A549 (cell line): ENCODE measurements at regions not wholly inside any gene's neighbourhood (a gene's known extent, or its start where the extent isn't known, plus 50 kb on each side); places are given as distances from the start of the nearest gene placed in this dataset.

Source experiments
- ATAC-seq, 2 experiments: fragments of 200-7000 bp in 1 of 2; fragments of >200 bp in 1 of 2; cut with Nextera tagmentation in 1 of 2; cut with Tn5 transposase in 1 of 2; 3 replicates each; pipeline versions ENCODE4 v1.8.0 to v1.9.1; 2018 to 2020; ENCODE audit warnings: mild to moderate bottlenecking in 1 of 2, moderate library complexity in 1 of 2
- CTCF ChIA-PET: fragments of 300-600 bp; sonication (Branson Sonifier 250); formaldehyde crosslinking; extraction: SDS; loops from one replicate; lab custom pipeline; 2021; ENCODE audit warnings: antibody characterized with exemption, inconsistent platforms; lab: Yijun Ruan, JAX
- POLR2A ChIA-PET: fragments of 350-600 bp; formaldehyde crosslinking; extraction: SDS; loops from one replicate; lab custom pipeline; 2021; ENCODE audit warnings: antibody characterized with exemption, inconsistent platforms; lab: Yijun Ruan, JAX
- DNase-seq, 2 experiments: peaks; one replicate each; pipeline versions ENCODE4 v3.0.0 to v3.0.0-alpha.2; 2011 to 2016; ENCODE audit warnings: low read depth in 1 of 2, low spot score in 1 of 2
- FAIRE-seq: peaks from 2 replicates; lab custom pipeline; 2011; peaks lifted over from hg19 to GRCh38; lab: Jason Lieb, UNC
- H3K27ac ChIP-seq, 2 experiments: fragments of >200 bp; sonication (Bioruptor Twin); formaldehyde crosslinking; 3 replicates each; pipeline ENCODE4 v1.5.1; 2016 to 2017
- H3K4me1 ChIP-seq: fragments of >200 bp; sonication (Bioruptor Twin); formaldehyde crosslinking; 3 replicates; pipeline ENCODE4 v1.6.1; 2016
- H3K4me2 ChIP-seq: fragments of >200 bp; sonication (Bioruptor Twin); formaldehyde crosslinking; 3 replicates; pipeline ENCODE4 v1.6.1; 2016
- H3K4me3 ChIP-seq: fragments of >200 bp; sonication (Bioruptor Twin); formaldehyde crosslinking; 3 replicates; pipeline ENCODE4 v1.5.1; 2016
- H3K9me3 ChIP-seq: fragments of >200 bp; sonication (Bioruptor Twin); formaldehyde crosslinking; 3 replicates; pipeline ENCODE4 v1.6.1; 2016
- CEBPB ChIP-seq, 2 experiments: fragments of >200 bp in 1 of 2; sonication (Bioruptor Twin) in 1 of 2; formaldehyde crosslinking in 1 of 2; IDR thresholded peaks; 2 replicates each; pipeline ENCODE4 v1.6.1; 2012 to 2016
- EHF ChIP-seq: fragments of 250-450 bp; sonication (Bioruptor Pico); IDR thresholded peaks from 2 replicates; pipeline ENCODE4 v1.5.0; 2020; ENCODE audit warnings: mild to moderate bottlenecking
- EP300 ChIP-seq, 2 experiments: fragments of >200 bp; sonication (Bioruptor Twin); formaldehyde crosslinking; IDR thresholded peaks; 2 replicates in 1 of 2; 3 replicates in 1 of 2; pipeline ENCODE4 v1.6.1; 2016 to 2017
- ESRRA ChIP-seq: fragments of 150-350 bp; IDR thresholded peaks from 2 replicates; pipeline ENCODE4 v1.6.1; 2014; ENCODE audit warnings: mild to moderate bottlenecking, low read length, borderline replicate concordance
- FOXS1 ChIP-seq: fragments of 250-450 bp; sonication (Bioruptor Pico); IDR thresholded peaks from 2 replicates; pipeline ENCODE4 v1.5.0; 2020; ENCODE audit warnings: mild to moderate bottlenecking, moderate library complexity
- GATA3 ChIP-seq: IDR thresholded peaks from 2 replicates; pipeline ENCODE4 v1.6.1; 2012; ENCODE audit warnings: borderline replicate concordance
- HEYL ChIP-seq: fragments of 250-450 bp; sonication (Bioruptor Pico); IDR thresholded peaks from 2 replicates; pipeline ENCODE4 v1.8.0; 2021; ENCODE audit warnings: mild to moderate bottlenecking, moderate library complexity
- HOXA7 ChIP-seq: fragments of 250-450 bp; sonication (Bioruptor Pico); IDR thresholded peaks from 2 replicates; pipeline ENCODE4 v1.5.0; 2020; ENCODE audit warnings: mild to moderate bottlenecking, moderate library complexity
- JUN ChIP-seq, 2 experiments: fragments of >200 bp; sonication (Bioruptor Twin); formaldehyde crosslinking; IDR thresholded peaks; 2 replicates in 1 of 2; 3 replicates in 1 of 2; pipeline ENCODE4 v1.6.1; 2016 to 2017
- KDM5A ChIP-seq: fragments of 200-600 bp; sonication (generic); IDR thresholded peaks from 2 replicates; pipeline ENCODE4 v1.6.1; 2016; ENCODE audit warnings: antibody characterized with exemption, mild to moderate bottlenecking
- MYC ChIP-seq: IDR thresholded peaks from 2 replicates; pipeline ENCODE4 v1.6.1; 2012; ENCODE audit warnings: mild to moderate bottlenecking, inconsistent platforms, low read length, improper control_type of control experiment, borderline replicate concordance
- NFE2L2 ChIP-seq: fragments of 150-350 bp; conservative IDR thresholded peaks from 2 replicates; pipeline ENCODE4 v1.6.1; 2014; ENCODE audit warnings: low read length
- NR3C1 ChIP-seq: fragments of >200 bp; sonication (Bioruptor Twin); formaldehyde crosslinking; IDR thresholded peaks from 3 replicates; pipeline ENCODE4 v1.6.1; 2017
- POLR2A ChIP-seq: IDR thresholded peaks from 2 replicates; pipeline ENCODE4 v1.6.1; 2012; ENCODE audit warnings: mild to moderate bottlenecking, low read length
- RFX5 ChIP-seq: fragments of 450-650 bp; IDR thresholded peaks from 2 replicates; pipeline ENCODE4 v1.7.1; 2014; ENCODE audit warnings: antibody characterized with exemption, mild to moderate bottlenecking, moderate library complexity
- RNF2 ChIP-seq: fragments of 200-600 bp; sonication (generic); IDR thresholded peaks from 2 replicates; pipeline ENCODE4 v1.6.1; 2016; ENCODE audit warnings: low read depth, mild to moderate bottlenecking, antibody characterized with exemption, moderate library complexity, borderline replicate concordance
- SREBF2 ChIP-seq: fragments of 450-650 bp; IDR thresholded peaks from 2 replicates; pipeline ENCODE4 v1.6.1; 2014; ENCODE audit warnings: mild to moderate bottlenecking, moderate library complexity
- TP53 ChIP-seq: fragments of 250-450 bp; sonication (Bioruptor Pico); IDR thresholded peaks from 2 replicates; pipeline ENCODE4 v1.5.0; 2021; ENCODE audit warnings: mild to moderate bottlenecking, moderate library complexity
- ZC3H11A ChIP-seq: fragments of 450-650 bp; IDR thresholded peaks from 2 replicates; pipeline ENCODE4 v1.6.1; 2014; ENCODE audit warnings: antibody characterized with exemption, mild to moderate bottlenecking
- ZNF302 ChIP-seq: fragments of 250-450 bp; sonication (Bioruptor Pico); IDR thresholded peaks from 2 replicates; pipeline ENCODE4 v1.9.0; 2021; ENCODE audit warnings: inconsistent platforms, mild to moderate bottlenecking, moderate library complexity
- WGBS: methylation state at CpG from one replicate; pipeline ENCODE4 v1.1.6; 2017; ENCODE audit errors: missing lambda C conversion rate; 5-methylcytosine and 5-hydroxymethylcytosine counted together
- TF ChIP-seq, protein P1 (sequence below): fragments of 450-650 bp; IDR thresholded peaks from 2 replicates; pipeline ENCODE4 v1.6.1; 2014; ENCODE audit warnings: antibody characterized with exemption
- TF ChIP-seq, protein P2 (sequence below): fragments of 200-600 bp; sonication (generic); IDR thresholded peaks from 2 replicates; pipeline ENCODE4 v1.6.1; 2016; ENCODE audit warnings: antibody characterized with exemption, mild to moderate bottlenecking, moderate library complexity
- TF ChIP-seq, protein P3 (sequence below): IDR thresholded peaks from 2 replicates; pipeline ENCODE4 v1.6.1; 2012; ENCODE audit warnings: low read depth, borderline replicate concordance
- TF ChIP-seq, protein P4 (sequence below): IDR thresholded peaks from 2 replicates; pipeline ENCODE4 v1.6.1; 2012

DNA sequence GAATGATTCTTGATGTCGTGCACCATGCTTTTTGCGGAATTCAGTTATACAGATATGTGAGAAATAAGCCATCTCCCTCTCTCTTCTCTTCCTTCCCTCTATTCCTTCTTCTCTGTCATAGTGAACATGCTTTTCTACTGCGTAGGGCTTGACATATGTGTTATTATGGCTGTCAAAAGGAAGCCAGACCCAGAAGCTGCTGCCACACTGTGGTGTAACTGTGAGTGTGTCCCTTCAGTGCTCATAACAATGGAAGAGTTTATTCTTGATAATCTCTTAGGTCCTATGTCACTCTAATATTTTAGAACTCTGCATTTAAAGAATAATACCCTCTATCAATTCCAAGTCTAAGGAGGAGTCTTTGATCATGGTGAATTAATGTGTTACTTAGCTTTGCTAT is 208.9 kb upstream of the TMTC4 start:
- FAIRE-seq (no peak), ATAC-seq (no peak)
- WGBS = 30% methylated on average over 3 of the region's 3 CpGs

DNA sequence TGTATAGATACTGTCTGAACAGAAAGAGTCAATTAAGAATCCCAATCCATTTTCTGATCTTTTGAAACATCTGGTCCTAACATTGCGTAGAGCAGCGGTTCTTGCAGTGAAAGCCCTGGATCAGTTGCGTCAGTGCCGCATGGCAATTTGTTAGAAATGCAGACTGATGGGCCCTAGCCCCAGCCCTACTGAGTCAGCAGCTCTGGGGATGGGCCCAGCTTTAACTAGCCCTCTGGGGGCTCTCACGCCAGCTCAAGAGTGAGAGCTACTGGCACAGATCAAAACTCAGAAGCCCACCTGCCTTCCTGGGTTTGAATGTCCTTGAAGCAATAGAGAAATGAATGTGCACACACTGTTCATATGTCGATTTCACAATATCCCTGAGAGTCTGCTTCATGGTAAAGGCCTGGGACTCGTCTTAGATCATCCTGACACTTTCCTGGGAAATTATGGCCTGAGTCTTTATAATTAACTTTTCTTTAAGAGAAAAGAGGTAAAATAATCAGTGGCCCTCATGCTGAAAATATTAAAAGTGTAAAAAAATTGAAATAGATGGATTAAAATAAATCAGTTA is 206.8 kb upstream of the TMTC4 start:
- POLR2A ChIA-PET = no interaction called here
- ATAC-seq = no peak
- H3K4me3 ChIP-seq = no peak overlapping the region
- TF ChIP-seq CEBPB (IDR thresholded peaks at IDR 0.05) = 0 out of 4 replicates have a peak, but pooled peaks of 1 of the 2 experiments have one; percentile 2
- no peak for TF ChIP-seq GATA3
- TF ChIP-seq, all 56 proteins: peak for 1
- H3K9me3 ChIP-seq = no peaks in the 10 kb centered on the region
- 57% methylated on average over 7 of the region's 7 CpGs for WGBS
- no peak for DNase-seq
- no peaks in the 10 kb centered on the region for H3K4me1 ChIP-seq
- H3K4me2 ChIP-seq = no peak overlapping the region
- FAIRE-seq = no peak
- CTCF ChIA-PET = no interaction called here
- H3K27ac ChIP-seq = no peak overlapping the region

More for the DNA sequence above, 208.9 kb upstream of the TMTC4 start:
- H3K9me3 ChIP-seq = no peaks in the 10 kb centered on the region
- POLR2A ChIA-PET = no interaction called here
- DNase-seq = no peak
- no peaks in the 10 kb centered on the region for H3K4me1 ChIP-seq
- CTCF ChIA-PET = no interaction called here
- H3K4me3 ChIP-seq = no peak overlapping the region
- no peak overlapping the region for H3K4me2 ChIP-seq
- no peak overlapping the region for H3K27ac ChIP-seq
- TF ChIP-seq POLR2A = no peak
- no peak for TF ChIP-seq EP300 (IDR thresholded peaks at IDR 0.05)
- TF ChIP-seq RNF2 = no peak
- TF ChIP-seq, protein P1, sequence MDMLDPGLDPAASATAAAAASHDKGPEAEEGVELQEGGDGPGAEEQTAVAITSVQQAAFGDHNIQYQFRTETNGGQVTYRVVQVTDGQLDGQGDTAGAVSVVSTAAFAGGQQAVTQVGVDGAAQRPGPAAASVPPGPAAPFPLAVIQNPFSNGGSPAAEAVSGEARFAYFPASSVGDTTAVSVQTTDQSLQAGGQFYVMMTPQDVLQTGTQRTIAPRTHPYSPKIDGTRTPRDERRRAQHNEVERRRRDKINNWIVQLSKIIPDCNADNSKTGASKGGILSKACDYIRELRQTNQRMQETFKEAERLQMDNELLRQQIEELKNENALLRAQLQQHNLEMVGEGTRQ = no peak
- TF ChIP-seq, protein P2, sequence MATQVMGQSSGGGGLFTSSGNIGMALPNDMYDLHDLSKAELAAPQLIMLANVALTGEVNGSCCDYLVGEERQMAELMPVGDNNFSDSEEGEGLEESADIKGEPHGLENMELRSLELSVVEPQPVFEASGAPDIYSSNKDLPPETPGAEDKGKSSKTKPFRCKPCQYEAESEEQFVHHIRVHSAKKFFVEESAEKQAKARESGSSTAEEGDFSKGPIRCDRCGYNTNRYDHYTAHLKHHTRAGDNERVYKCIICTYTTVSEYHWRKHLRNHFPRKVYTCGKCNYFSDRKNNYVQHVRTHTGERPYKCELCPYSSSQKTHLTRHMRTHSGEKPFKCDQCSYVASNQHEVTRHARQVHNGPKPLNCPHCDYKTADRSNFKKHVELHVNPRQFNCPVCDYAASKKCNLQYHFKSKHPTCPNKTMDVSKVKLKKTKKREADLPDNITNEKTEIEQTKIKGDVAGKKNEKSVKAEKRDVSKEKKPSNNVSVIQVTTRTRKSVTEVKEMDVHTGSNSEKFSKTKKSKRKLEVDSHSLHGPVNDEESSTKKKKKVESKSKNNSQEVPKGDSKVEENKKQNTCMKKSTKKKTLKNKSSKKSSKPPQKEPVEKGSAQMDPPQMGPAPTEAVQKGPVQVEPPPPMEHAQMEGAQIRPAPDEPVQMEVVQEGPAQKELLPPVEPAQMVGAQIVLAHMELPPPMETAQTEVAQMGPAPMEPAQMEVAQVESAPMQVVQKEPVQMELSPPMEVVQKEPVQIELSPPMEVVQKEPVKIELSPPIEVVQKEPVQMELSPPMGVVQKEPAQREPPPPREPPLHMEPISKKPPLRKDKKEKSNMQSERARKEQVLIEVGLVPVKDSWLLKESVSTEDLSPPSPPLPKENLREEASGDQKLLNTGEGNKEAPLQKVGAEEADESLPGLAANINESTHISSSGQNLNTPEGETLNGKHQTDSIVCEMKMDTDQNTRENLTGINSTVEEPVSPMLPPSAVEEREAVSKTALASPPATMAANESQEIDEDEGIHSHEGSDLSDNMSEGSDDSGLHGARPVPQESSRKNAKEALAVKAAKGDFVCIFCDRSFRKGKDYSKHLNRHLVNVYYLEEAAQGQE = no peak
- no peak for TF ChIP-seq EHF (CRISPR knock-in tag)
- TF ChIP-seq ZNF302 = no peak
- no peak for TF ChIP-seq RFX5
- TF ChIP-seq NFE2L2 = no peak
- no peak for TF ChIP-seq JUN (IDR thresholded peaks at IDR 0.05)
- TF ChIP-seq KDM5A = no peak
- no peak for TF ChIP-seq HEYL
- no peak for TF ChIP-seq NR3C1
- no peak for TF ChIP-seq HOXA7
- TF ChIP-seq SREBF2 = no peak
- no peak for TF ChIP-seq MYC
- TF ChIP-seq, protein P3, sequence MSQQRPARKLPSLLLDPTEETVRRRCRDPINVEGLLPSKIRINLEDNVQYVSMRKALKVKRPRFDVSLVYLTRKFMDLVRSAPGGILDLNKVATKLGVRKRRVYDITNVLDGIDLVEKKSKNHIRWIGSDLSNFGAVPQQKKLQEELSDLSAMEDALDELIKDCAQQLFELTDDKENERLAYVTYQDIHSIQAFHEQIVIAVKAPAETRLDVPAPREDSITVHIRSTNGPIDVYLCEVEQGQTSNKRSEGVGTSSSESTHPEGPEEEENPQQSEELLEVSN = no peak

DNA sequence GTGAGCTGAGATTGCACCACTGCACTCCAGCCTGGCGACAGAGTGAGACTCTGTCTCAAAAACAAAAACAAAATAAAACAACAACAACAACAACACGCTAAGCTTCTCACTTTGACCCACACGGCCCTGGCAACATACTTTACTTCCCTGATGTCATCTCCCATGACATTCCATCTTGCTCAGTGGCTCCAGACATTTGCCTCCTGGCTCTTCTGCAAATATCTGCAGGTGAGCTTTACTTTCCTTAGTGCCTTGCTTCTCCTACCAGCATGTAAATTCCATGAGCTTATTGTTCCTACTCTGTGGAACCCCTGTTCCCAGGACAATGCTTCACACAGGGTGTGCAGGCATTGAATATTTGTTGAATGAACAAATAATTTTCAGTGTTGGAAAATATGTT is 205.6 kb upstream of the TMTC4 start:
- no peak overlapping the region for H3K27ac ChIP-seq
- no peak for DNase-seq
- ATAC-seq = no peak
- H3K4me3 ChIP-seq = no peak overlapping the region
- TF ChIP-seq TP53 (CRISPR knock-in tag) (no peak), ZC3H11A (no peak), EHF (CRISPR knock-in tag) (no peak), ESRRA (no peak), FOXS1 (CRISPR knock-in tag) (no peak)
- TF ChIP-seq, protein P4, sequence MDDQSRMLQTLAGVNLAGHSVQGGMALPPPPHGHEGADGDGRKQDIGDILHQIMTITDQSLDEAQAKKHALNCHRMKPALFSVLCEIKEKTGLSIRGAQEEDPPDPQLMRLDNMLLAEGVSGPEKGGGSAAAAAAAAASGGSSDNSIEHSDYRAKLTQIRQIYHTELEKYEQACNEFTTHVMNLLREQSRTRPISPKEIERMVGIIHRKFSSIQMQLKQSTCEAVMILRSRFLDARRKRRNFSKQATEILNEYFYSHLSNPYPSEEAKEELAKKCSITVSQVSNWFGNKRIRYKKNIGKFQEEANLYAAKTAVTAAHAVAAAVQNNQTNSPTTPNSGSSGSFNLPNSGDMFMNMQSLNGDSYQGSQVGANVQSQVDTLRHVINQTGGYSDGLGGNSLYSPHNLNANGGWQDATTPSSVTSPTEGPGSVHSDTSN = no peak
- TF ChIP-seq, all 56 proteins: peak for 0
- Histone ChIP-seq H3K4me1 (no peaks in the 10 kb centered on the region), H3K4me2 (no peak overlapping the region), H3K9me3 (no peaks in the 10 kb centered on the region)
- FAIRE-seq = no peak
- ChIA-PET POLR2A (no interaction called here), CTCF (no interaction called here)
- 0% methylated on average over 3 of the region's 3 CpGs for WGBS
